ENCODE measurements at regions not wholly inside any gene's neighbourhood (a gene's known extent, or its start where the extent isn't known, plus 50 kb on each side); places are given as distances from the start of the nearest gene placed in this dataset.

DNA sequence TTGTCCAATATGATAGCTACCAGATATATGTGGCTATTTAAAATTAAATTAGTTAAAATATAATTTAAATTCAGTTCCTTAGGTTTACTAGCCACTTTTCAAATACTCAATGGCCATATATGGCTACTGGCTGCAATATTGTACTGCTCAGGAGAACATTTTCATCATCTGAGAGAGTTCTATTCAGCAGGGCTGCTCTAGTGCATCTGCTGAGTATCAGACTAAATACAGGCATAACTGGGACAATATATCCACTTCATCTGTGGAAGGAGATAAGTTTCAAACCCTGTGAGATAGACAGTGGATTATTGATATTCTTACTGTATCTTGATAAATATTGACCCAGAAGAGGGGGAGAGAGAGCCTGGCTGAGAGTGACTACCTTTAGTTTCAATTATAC, 240.1 kb upstream of the ANKRD50 start (continued):
- TF ChIP-seq, protein P1, sequence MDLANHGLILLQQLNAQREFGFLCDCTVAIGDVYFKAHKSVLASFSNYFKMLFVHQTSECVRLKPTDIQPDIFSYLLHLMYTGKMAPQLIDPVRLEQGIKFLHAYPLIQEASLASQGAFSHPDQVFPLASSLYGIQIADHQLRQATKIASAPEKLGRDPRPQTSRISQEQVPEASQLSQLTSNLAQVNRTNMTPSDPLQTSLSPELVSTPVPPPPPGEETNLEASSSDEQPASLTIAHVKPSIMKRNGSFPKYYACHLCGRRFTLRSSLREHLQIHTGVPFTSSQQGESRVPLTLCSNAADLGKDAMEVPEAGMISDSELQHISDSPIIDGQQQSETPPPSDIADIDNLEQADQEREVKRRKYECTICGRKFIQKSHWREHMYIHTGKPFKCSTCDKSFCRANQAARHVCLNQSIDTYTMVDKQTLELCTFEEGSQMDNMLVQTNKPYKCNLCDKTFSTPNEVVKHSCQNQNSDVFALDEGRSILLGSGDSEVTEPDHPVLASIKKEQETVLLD (IDR thresholded peaks at IDR 0.05) = no peak
- TF ChIP-seq ATF7 (IDR thresholded peaks at IDR 0.05) (no peak), SMARCA4 (IDR thresholded peaks at IDR 0.05) (no peak)

DNA sequence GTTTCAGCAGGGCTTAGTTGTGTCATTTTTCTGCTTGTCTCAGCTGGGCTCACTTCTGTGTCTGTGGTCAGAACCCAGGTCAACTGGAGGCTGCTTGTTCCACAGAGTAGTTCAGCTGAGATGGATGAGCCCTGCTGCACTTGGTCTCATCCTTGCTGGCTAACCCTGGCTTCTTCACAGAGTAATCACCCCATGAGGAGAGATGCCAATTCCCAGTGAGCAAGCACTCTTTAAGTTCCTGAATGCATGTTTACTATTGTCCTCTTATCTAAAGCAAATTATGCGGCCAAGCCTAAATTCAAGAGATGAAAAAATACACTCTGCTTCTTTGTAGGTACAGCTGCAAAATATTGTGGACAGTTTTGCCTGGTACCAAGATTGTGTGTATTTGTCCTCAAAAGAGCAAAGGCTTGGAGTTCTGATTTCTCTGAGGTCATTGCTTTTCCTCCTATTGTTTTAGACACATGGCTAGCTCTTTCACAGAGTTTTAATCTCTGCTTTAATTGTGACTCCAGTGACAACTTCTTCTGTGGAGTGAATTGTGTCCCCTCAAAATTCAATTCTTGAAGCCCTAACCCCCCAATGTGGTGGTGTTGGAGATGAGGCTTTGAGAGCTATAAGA, 236.6 kb upstream of the ANKRD50 start:
- Histone ChIP-seq H3K4me1 (replicated peaks in 1 of 2; ENCODE audit: control insufficient read depth in 2 of 2, insufficient read depth in 2 of 2, low read length in 2 of 2) (no peaks in the 10 kb centered on the region), H3K79me2 (ENCODE audit: control insufficient read depth, insufficient read depth, low read length) (no peaks in the 10 kb centered on the region), H3K9me3 (replicated peaks; ENCODE audit: control insufficient read depth, insufficient read depth, low read depth, low read length) (no peaks in the 10 kb centered on the region), H3K36me3 (ENCODE audit: control insufficient read depth, insufficient read depth, low read length) (no peaks in the 10 kb centered on the region), H3K27ac (ENCODE audit: extremely low read depth, low read depth, low read length) (no peak overlapping the region), H3K4me3 (no peak overlapping the region), H2AFZ (ENCODE audit: low read depth, low read length) (no peak overlapping the region), H3K9ac (ENCODE audit: insufficient read depth in 1 of 2, low read depth in 2 of 2, low read length in 2 of 2) (no peak overlapping the region), H4K20me1 (replicated peaks; ENCODE audit: control insufficient read depth, insufficient read depth, low read length) (no peaks in the 10 kb centered on the region), H3K9me1 (ENCODE audit: control insufficient read depth, insufficient read depth, low read length) (no peaks in the 10 kb centered on the region), H3K4me2 (ENCODE audit: insufficient read depth, low read length) (no peak overlapping the region), H3K27me3 (ENCODE audit: control insufficient read depth in 2 of 2, insufficient read depth in 2 of 2, low read length in 2 of 2) (no peaks in the 10 kb centered on the region)
- intact Hi-C loops (cut with micrococcal nuclease) (no loop called here), in situ Hi-C loops (cut with MboI) (no loop called here)
- DNase-seq (ENCODE audit: extremely low read depth in 1 of 4, low spot score in 3 of 4) (no peak), FAIRE-seq (no peak), ATAC-seq (no peak)
- BruUV-seq (replicated peaks) = no TSS peak
- TF ChIP-seq NR2C2 (CRISPR knock-in tag; IDR thresholded peaks at IDR 0.05) (no peak), NR2C2 (tag; IDR thresholded peaks at IDR 0.05) (no peak), PHF20 (IDR thresholded peaks at IDR 0.05; ENCODE audit: partially characterized antibody) (no peak), ZNF239 (CRISPR knock-in tag; IDR thresholded peaks at IDR 0.05) (no peak), ZNF24 (IDR thresholded peaks at IDR 0.05) (no peak), SMAD2 (IDR thresholded peaks at IDR 0.05; ENCODE audit: low read depth, low read length) (no peak), TEAD2 (tag; IDR thresholded peaks at IDR 0.05) (no peak), SRSF3 (IDR thresholded peaks at IDR 0.05; ENCODE audit: insufficient read depth, low read length) (no peak)
- TF ChIP-seq, protein P2, sequence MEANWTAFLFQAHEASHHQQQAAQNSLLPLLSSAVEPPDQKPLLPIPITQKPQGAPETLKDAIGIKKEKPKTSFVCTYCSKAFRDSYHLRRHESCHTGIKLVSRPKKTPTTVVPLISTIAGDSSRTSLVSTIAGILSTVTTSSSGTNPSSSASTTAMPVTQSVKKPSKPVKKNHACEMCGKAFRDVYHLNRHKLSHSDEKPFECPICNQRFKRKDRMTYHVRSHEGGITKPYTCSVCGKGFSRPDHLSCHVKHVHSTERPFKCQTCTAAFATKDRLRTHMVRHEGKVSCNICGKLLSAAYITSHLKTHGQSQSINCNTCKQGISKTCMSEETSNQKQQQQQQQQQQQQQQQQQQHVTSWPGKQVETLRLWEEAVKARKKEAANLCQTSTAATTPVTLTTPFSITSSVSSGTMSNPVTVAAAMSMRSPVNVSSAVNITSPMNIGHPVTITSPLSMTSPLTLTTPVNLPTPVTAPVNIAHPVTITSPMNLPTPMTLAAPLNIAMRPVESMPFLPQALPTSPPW (CRISPR knock-in tag; IDR thresholded peaks at IDR 0.05) = no peak
- TF ChIP-seq, protein P3, sequence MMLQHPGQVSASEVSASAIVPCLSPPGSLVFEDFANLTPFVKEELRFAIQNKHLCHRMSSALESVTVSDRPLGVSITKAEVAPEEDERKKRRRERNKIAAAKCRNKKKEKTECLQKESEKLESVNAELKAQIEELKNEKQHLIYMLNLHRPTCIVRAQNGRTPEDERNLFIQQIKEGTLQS (IDR thresholded peaks at IDR 0.05) = no peak
- TF ChIP-seq, protein P3 (CRISPR knock-in tag; conservative IDR thresholded peaks at IDR 0.05) = no peak
- TF ChIP-seq, protein P4, sequence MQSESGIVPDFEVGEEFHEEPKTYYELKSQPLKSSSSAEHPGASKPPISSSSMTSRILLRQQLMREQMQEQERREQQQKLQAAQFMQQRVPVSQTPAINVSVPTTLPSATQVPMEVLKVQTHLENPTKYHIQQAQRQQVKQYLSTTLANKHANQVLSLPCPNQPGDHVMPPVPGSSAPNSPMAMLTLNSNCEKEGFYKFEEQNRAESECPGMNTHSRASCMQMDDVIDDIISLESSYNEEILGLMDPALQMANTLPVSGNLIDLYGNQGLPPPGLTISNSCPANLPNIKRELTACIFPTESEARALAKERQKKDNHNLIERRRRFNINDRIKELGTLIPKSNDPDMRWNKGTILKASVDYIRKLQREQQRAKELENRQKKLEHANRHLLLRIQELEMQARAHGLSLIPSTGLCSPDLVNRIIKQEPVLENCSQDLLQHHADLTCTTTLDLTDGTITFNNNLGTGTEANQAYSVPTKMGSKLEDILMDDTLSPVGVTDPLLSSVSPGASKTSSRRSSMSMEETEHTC (IDR thresholded peaks at IDR 0.05) = no peak
- TF ChIP-seq, protein P5, sequence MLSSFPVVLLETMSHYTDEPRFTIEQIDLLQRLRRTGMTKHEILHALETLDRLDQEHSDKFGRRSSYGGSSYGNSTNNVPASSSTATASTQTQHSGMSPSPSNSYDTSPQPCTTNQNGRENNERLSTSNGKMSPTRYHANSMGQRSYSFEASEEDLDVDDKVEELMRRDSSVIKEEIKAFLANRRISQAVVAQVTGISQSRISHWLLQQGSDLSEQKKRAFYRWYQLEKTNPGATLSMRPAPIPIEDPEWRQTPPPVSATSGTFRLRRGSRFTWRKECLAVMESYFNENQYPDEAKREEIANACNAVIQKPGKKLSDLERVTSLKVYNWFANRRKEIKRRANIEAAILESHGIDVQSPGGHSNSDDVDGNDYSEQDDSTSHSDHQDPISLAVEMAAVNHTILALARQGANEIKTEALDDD (IDR thresholded peaks at IDR 0.05) = no peak
- CTCF ChIA-PET (ENCODE audit: low intra/inter-chr PET ratio) = no interaction called here
- POLR2A ChIA-PET = interaction anchor here (0.6 kb wide), 1 partner anchor 54 kb away, joined by 3 read pairs; no protein-coding TSS in a partner anchor
- WGBS (ENCODE audit: insufficient coverage, low coverage, missing lambda C conversion rate) = 22% methylated on average over 1 of the region's 1 CpG
